ENCODE measurements at regions not wholly inside any gene's neighbourhood (a gene's known extent, or its start where the extent isn't known, plus 50 kb on each side); places are given as distances from the start of the nearest gene placed in this dataset.

GRCh38 chr21:14833241-14833640, 231.6 kb downstream of the NRIP1 start:
- TF ChIP-seq EZH2 (IDR thresholded peaks at IDR 0.05) (no peak), CTCF (IDR thresholded peaks at IDR 0.05) (no peak), EZH2phosphoT487 (IDR thresholded peaks at IDR 0.05) (no peak)
